ENCODE measurements at regions not wholly inside any gene's neighbourhood (a gene's known extent, or its start where the extent isn't known, plus 50 kb on each side); places are given as distances from the start of the nearest gene placed in this dataset.
"Not testable (repeated sequence)": the region's sequence is repeated elsewhere in the genome, so short reads cannot be mapped to it uniquely, and the experiment has no call there.

DNA sequence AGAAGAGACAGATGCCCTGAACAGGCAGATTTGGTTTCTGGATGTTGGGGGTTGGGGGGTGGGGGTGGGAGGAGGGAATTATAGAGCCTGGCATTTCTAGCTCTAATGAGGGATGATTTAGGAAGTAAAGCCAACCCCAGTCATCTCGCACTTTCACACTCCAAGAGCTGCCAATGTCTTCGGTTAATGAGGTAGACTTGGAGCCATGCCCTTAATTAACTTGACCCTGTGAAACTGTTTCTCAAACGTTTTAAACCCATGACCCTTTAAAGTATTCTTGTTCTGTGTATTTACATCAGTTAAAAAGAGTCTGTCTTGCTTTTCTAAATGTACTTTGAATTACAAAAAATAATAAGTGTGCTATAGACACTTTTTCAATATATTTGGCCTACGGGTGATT lies 466.9 kb downstream of the FAT4 start:
- no peak overlapping the region for H3K4me3 ChIP-seq (ENCODE audit: low read depth, low read length)
- DNase-seq (ENCODE audit: low read depth) = no peak
- no peak for TF ChIP-seq CTCF (conservative IDR thresholded peaks at IDR 0.05; ENCODE audit: low read depth, low read length)

- DNase-seq (ENCODE audit: low read depth) = no peak
- TF ChIP-seq CTCF (conservative IDR thresholded peaks at IDR 0.05; ENCODE audit: low read depth, low read length) = no peak
- no peak overlapping the region for H3K4me3 ChIP-seq (ENCODE audit: low read depth, low read length)
Measured at GRCh38 chr4:125784741-125785140, 470.0 kb downstream of the FAT4 start.

DNA sequence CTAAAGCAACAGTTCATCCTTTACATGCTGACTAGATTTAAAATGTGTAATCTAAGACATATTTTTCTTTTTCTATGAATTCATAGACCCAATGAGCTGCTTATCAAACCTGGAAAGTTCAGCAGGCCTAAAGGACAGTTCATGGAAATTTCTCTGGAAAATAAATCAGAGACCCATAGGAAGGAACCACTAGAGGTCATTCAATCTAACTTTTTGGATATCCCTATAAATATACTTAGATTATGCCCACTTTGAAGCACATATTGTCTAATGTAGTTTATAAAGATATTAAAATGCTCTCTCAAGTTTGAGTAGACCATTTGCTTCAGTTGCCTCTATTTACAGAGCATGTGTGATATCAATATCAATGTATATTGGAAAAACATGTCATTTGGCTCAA lies 473.0 kb downstream of the FAT4 start:
- TF ChIP-seq CTCF (conservative IDR thresholded peaks at IDR 0.05; ENCODE audit: low read depth, low read length) = no peak
- no peak for DNase-seq (ENCODE audit: low read depth)
- H3K4me3 ChIP-seq (ENCODE audit: low read depth, low read length) = no peak overlapping the region

- no peak for TF ChIP-seq CTCF (conservative IDR thresholded peaks at IDR 0.05; ENCODE audit: low read depth, low read length)
- H3K4me3 ChIP-seq (ENCODE audit: low read depth, low read length) = no peak overlapping the region
- DNase-seq (ENCODE audit: low read depth) = no peak
Measured at GRCh38 chr4:125789023-125789422, 474.3 kb downstream of the FAT4 start.

DNA sequence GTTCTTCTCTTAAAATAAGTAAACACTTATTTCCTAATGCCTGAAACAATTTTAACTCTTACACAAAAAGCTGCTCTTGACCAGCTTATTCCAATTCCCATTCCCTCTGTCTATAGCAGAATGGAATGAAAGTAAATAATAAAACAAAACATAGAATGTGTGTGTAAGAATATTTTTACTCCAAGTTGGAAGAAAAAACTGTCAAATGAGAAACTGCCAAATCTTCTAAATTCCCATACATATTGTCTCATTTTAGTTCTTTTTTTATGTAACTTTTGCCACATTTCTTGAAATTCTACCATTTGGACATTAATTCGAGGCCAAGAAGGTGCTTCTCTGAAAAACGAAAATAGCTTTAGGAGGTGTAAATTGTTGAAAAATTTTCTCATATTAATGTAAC lies 477.1 kb downstream of the FAT4 start:
- no peak for DNase-seq (ENCODE audit: low read depth)
- no peak for TF ChIP-seq CTCF (conservative IDR thresholded peaks at IDR 0.05; ENCODE audit: low read depth, low read length)
- no peak overlapping the region for H3K4me3 ChIP-seq (ENCODE audit: low read depth, low read length)

DNA sequence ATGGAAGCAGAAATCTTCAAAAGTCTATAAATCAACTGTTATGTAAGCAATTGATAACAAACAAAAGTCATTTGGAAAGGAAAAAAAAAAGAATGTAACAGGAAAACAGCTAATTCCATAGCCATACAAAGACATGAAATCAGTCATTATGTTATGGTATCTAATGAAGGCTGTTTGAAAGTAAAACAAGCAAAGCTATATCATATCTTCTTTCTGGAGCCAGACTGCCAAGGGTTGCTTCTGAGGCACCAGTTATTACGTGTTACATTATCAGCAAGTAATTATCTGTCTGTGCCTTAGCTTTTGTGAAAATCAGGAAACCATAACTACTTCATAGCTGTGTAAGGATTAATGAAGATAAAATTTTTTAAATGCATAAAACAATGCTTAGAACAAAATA lies 480.2 kb downstream of the FAT4 start:
- no peak overlapping the region for H3K4me3 ChIP-seq (ENCODE audit: low read depth, low read length)
- no peak for TF ChIP-seq CTCF (conservative IDR thresholded peaks at IDR 0.05; ENCODE audit: low read depth, low read length)
- no peak for DNase-seq (ENCODE audit: low read depth)

DNA sequence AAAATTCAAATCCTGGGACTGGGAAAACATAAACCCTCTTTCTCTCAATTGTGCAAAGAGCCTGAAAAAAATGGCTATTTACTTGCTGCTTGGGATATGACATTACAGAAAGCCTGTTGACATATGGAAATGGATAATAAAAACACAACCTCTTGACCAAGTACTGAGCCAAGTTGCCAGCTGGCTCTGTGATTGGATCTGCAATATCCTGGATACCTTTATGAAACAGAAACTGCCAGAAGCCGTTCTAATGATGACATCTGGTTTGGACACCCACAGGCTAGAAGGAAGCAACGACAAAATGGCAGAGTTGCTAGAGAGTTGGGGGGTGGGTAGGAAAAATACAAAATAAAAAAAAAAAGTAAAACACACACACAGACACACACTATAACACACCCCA lies 481.4 kb downstream of the FAT4 start:
- no peak overlapping the region for H3K4me3 ChIP-seq (ENCODE audit: low read depth, low read length)
- no peak for TF ChIP-seq CTCF (conservative IDR thresholded peaks at IDR 0.05; ENCODE audit: low read depth, low read length)
- DNase-seq (ENCODE audit: low read depth) = no peak

GRCh38 chr4:125797621-125798020 lies 482.9 kb downstream of the FAT4 start:
- not testable (repeated sequence) for DNase-seq (ENCODE audit: low read depth); H3K4me3 ChIP-seq (ENCODE audit: low read depth, low read length)
